Mucosa of descending colon (tissue), 3 donors: ENCODE measurements at regions not wholly inside any gene's neighbourhood (a gene's known extent, or its start where the extent isn't known, plus 50 kb on each side); places are given as distances from the start of the nearest gene placed in this dataset.

Source experiments
- ATAC-seq: fragments of 200-7000 bp; cut with Tn5 transposase; one replicate; pipeline ENCODE4 v1.9.1; 2020; ENCODE audit warnings: mild to moderate bottlenecking, moderate library complexity
- DNase-seq, 3 donors: peaks; one replicate each; pipeline ENCODE4 v3.0.0-alpha.2; 2020
- H3K36me3 ChIP-seq: fragments of 200-600 bp; one replicate; pipeline ENCODE4 v1.8.0; 2021; ENCODE audit warnings: low read depth, mild to moderate bottlenecking
- H3K4me1 ChIP-seq: fragments of 200-600 bp; one replicate; pipeline ENCODE4 v1.8.0; 2021; ENCODE audit warnings: low read depth, mild to moderate bottlenecking
- H3K4me3 ChIP-seq: fragments of 200-600 bp; one replicate; pipeline ENCODE4 v1.8.0; 2021; ENCODE audit warnings: mild to moderate bottlenecking
- H3K9me3 ChIP-seq: fragments of 200-600 bp; one replicate; pipeline ENCODE4 v1.8.0; 2021; ENCODE audit warnings: mild to moderate bottlenecking
- CTCF ChIP-seq: fragments of 200-600 bp; IDR thresholded peaks from one replicate; pipeline ENCODE4 v1.8.0; 2022; ENCODE audit warnings: antibody characterized with exemption, mild to moderate bottlenecking
- intact Hi-C, 2 donors: fragments of 100-400 bp; cut with DNase I in 1 of 2; cut with micrococcal nuclease in 1 of 2; formaldehyde crosslinking; loops; one replicate each; pipeline versions ENCODE4 v1.11.0 to v1.11.1; 2022; cut with DNase I, micrococcal nuclease
- donor health status: DM: no; HTN: no; CAD: no; lungs with moderate emphysema.
- donor health status: DM: no; HTN: no; CAD: no.
- donor health status: DM: no; HTN: yes; CAD: no.

GRCh38 chr6:14364370-14364769 lies 246.8 kb downstream of the CD83 start:
- DNase-seq (no peak), ATAC-seq (no peak)
- Histone ChIP-seq H3K4me3 (no peak overlapping the region), H3K9me3 (no peaks in the 10 kb centered on the region), H3K36me3 (no peaks in the 10 kb centered on the region), H3K4me1 (no peaks in the 10 kb centered on the region)
- no peak for TF ChIP-seq CTCF
- intact Hi-C loops = no loop called here

GRCh38 chr6:14365393-14365792 lies 247.8 kb downstream of the CD83 start:
- Histone ChIP-seq H3K36me3 (no peaks in the 10 kb centered on the region), H3K9me3 (no peaks in the 10 kb centered on the region), H3K4me3 (no peak overlapping the region), H3K4me1 (no peaks in the 10 kb centered on the region)
- no peak for ATAC-seq
- no peak for DNase-seq
- intact Hi-C loops = no loop called here
- TF ChIP-seq CTCF = no peak

- ATAC-seq (no peak), DNase-seq (no peak)
- Histone ChIP-seq H3K4me3 (no peak overlapping the region), H3K36me3 (no peaks in the 10 kb centered on the region), H3K9me3 (no peaks in the 10 kb centered on the region), H3K4me1 (no peaks in the 10 kb centered on the region)
- no peak for TF ChIP-seq CTCF
- intact Hi-C loops = no loop called here
These were observed 248.7 kb downstream of the CD83 start for GRCh38 chr6:14366315-14366714.

- intact Hi-C loops = no loop called here
- Histone ChIP-seq H3K4me3 (no peak overlapping the region), H3K36me3 (no peaks in the 10 kb centered on the region), H3K4me1 (no peaks in the 10 kb centered on the region), H3K9me3 (no peaks in the 10 kb centered on the region)
- TF ChIP-seq CTCF = no peak
- peak; percentile 57 for ATAC-seq
- DNase-seq = no peak
These were observed 249.3 kb downstream of the CD83 start for GRCh38 chr6:14366872-14367271.

GRCh38 chr6:14367296-14367695 lies 249.7 kb downstream of the CD83 start:
- DNase-seq (no peak), ATAC-seq (no peak)
- Histone ChIP-seq H3K9me3 (no peaks in the 10 kb centered on the region), H3K4me3 (no peak overlapping the region), H3K4me1 (no peaks in the 10 kb centered on the region), H3K36me3 (no peaks in the 10 kb centered on the region)
- intact Hi-C loops = no loop called here
- no peak for TF ChIP-seq CTCF

- intact Hi-C loops = no loop called here
- ATAC-seq (no peak), DNase-seq (no peak)
- TF ChIP-seq CTCF = no peak
- Histone ChIP-seq H3K4me3 (no peak overlapping the region), H3K4me1 (peaks cover 7% of the 10 kb centered on the region), H3K36me3 (no peaks in the 10 kb centered on the region), H3K9me3 (no peaks in the 10 kb centered on the region)
These were observed 252.1 kb downstream of the CD83 start for GRCh38 chr6:14369717-14370116.
